Fibroblast of lung (primary cell): ENCODE measurements at regions not wholly inside any gene's neighbourhood (a gene's known extent, or its start where the extent isn't known, plus 50 kb on each side); places are given as distances from the start of the nearest gene placed in this dataset.

Experiments used
- DNase-seq, 2 donors: peaks; one replicate each; pipeline versions ENCODE4 v3.0.0 to v3.0.0-alpha.2; 2010; ENCODE audit warnings: low read depth in 2 of 2
- H2AFZ ChIP-seq: 2 replicates; pipeline ENCODE4 v1.5.1; 2012; ENCODE audit warnings: low read length, control low read depth, inconsistent platforms
- H3K27ac ChIP-seq: 2 replicates; pipeline ENCODE4 v1.5.1; 2011; ENCODE audit warnings: low read length, control low read depth; ENCODE audit not compliant: insufficient read depth
- H3K27me3 ChIP-seq: 2 replicates; pipeline ENCODE4 v1.5.1; 2011; ENCODE audit warnings: mild to moderate bottlenecking, low read length; ENCODE audit not compliant: control insufficient read depth, insufficient read depth
- H3K36me3 ChIP-seq: 2 replicates; pipeline ENCODE4 v1.5.1; 2011; ENCODE audit warnings: low read length; ENCODE audit not compliant: control insufficient read depth, insufficient read depth
- H3K4me1 ChIP-seq: 2 replicates; pipeline ENCODE4 v1.5.1; 2011; ENCODE audit warnings: low read length; ENCODE audit not compliant: control insufficient read depth, insufficient read depth; ENCODE audit errors: extremely low read depth
- H3K4me2 ChIP-seq: 2 replicates; pipeline ENCODE4 v1.5.1; 2011; ENCODE audit warnings: low read length, control low read depth; ENCODE audit not compliant: insufficient read depth; ENCODE audit errors: extremely low read depth
- H3K4me3 ChIP-seq, 4 experiments: fragments of 200-600 bp in 1 of 4; sonication (generic) in 1 of 4; replicated peaks in 1 of 4; 2 replicates each; pipeline ENCODE4 v1.5.1; 2011 to 2016; ENCODE audit warnings: low read length in 4 of 4, low read depth in 3 of 4, mild to moderate bottlenecking in 3 of 4, control low read depth in 2 of 4, inconsistent platforms in 1 of 4, mixed read lengths in 1 of 4; ENCODE audit not compliant: insufficient read depth in 1 of 4; ENCODE audit errors: control extremely low read depth in 1 of 4
- H3K79me2 ChIP-seq: 2 replicates; pipeline ENCODE4 v1.5.1; 2012; ENCODE audit warnings: mild to moderate bottlenecking, low read length, inconsistent platforms; ENCODE audit not compliant: control insufficient read depth, insufficient read depth
- H3K9ac ChIP-seq: 2 replicates; pipeline ENCODE4 v1.5.1; 2011; ENCODE audit warnings: mild to moderate bottlenecking, low read length, control low read depth; ENCODE audit not compliant: insufficient read depth
- H3K9me3 ChIP-seq: 2 replicates; pipeline ENCODE4 v1.5.1; 2012; ENCODE audit warnings: low read depth, low read length; ENCODE audit not compliant: control insufficient read depth, insufficient read depth
- H4K20me1 ChIP-seq: 2 replicates; pipeline ENCODE4 v1.5.1; 2011; ENCODE audit warnings: low read length; ENCODE audit not compliant: control insufficient read depth, insufficient read depth; ENCODE audit errors: extremely low read depth
- CTCF ChIP-seq, 2 donors: IDR thresholded peaks in 1 of 2; conservative IDR thresholded peaks in 1 of 2; 1 replicate in 1 of 2; 2 replicates in 1 of 2; pipeline ENCODE4 v1.5.1; 2011 to 2012; ENCODE audit warnings: low read length in 2 of 2, control low read depth in 1 of 2, inconsistent platforms in 1 of 2, low read depth in 1 of 2, mild to moderate bottlenecking in 1 of 2
- EZH2 ChIP-seq: IDR thresholded peaks from 2 replicates; pipeline ENCODE4 v1.5.1; 2012; ENCODE audit warnings: low read length, control low read depth, mild to moderate bottlenecking; ENCODE audit errors: missing control alignments

DNA sequence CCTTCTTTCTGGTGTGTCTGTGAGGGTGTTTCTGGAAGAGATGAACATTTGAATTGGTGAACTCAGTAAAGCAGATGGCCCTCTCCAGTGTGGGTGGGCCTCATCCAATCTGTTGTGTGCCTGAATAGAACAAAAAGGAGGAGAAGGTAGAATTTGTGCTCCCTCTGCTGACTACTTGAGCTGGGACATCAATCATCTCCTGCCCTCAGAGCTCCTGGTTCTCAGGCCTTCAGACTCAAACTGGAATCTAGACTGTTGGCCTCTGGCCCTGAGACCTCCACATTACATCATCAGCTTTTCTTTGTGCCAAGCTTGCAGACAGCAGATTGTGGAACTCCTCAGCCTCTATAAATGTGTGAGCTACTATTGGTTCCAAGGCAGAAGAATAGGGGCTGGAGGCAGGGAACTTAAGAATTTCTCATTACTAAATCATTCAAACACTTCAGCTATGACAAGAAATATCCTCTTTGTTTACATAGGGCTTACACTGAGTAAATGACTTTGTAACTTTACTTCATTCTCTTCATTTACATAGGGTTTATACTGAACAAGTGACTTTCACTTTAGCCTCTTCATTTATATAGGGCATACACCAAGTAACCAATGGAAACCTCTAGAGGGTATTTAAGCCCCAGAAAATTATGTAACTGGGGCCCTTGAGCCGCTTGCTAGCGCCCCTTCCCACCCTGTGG lies 86.9 kb upstream of the NWD2 start:
- no peak for DNase-seq
- H3K4me1 ChIP-seq = no peaks in the 10 kb centered on the region
- H3K4me2 ChIP-seq = no peak overlapping the region
- no peaks in the 10 kb centered on the region for H4K20me1 ChIP-seq
- no peak overlapping the region for H3K27ac ChIP-seq
- no peaks in the 10 kb centered on the region for H3K36me3 ChIP-seq
- no peaks in the 10 kb centered on the region for H3K9me3 ChIP-seq
- H3K9ac ChIP-seq = no peak overlapping the region
- no peaks in the 10 kb centered on the region for H3K27me3 ChIP-seq
- H2AFZ ChIP-seq = no peak overlapping the region
- TF ChIP-seq CTCF (conservative IDR thresholded peaks at IDR 0.05 in 1 of 2, IDR thresholded peaks at IDR 0.05 in 1 of 2; ENCODE audit: low read depth in 1 of 2, low read length in 2 of 2) (no peak), EZH2 (no peak)
- H3K4me3 ChIP-seq = no peak overlapping the region
- no peaks in the 10 kb centered on the region for H3K79me2 ChIP-seq

DNA sequence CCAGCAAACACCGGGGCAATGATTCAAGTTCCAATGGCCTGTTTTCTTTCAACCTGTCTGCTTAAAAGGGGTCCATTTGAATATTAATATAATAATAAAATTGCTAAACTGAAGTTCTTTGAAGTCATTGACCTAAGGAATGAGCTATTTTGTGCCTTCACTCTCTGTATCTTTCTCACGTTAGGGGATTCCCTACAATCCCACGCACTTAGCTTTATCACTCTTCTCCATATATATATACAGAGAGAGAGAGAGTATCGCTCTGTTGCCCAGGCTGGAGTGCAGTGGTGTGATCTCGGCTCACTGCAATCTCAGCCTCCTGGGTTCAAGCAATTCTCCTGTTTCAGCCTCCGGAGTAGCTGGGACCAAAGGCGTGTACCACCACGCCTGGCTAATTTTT lies 83.9 kb upstream of the NWD2 start:
- Histone ChIP-seq H3K4me2 (no peak overlapping the region), H3K4me1 (no peaks in the 10 kb centered on the region), H2AFZ (no peak overlapping the region), H3K4me3 (no peak overlapping the region), H3K27ac (no peak overlapping the region), H3K27me3 (no peaks in the 10 kb centered on the region), H3K9me3 (no peaks in the 10 kb centered on the region), H3K9ac (no peak overlapping the region), H4K20me1 (no peaks in the 10 kb centered on the region), H3K79me2 (no peaks in the 10 kb centered on the region), H3K36me3 (no peaks in the 10 kb centered on the region)
- TF ChIP-seq EZH2 = no peak
- TF ChIP-seq CTCF (conservative IDR thresholded peaks at IDR 0.05 in 1 of 2, IDR thresholded peaks at IDR 0.05 in 1 of 2; ENCODE audit: low read depth in 1 of 2, low read length in 2 of 2) = no peak
- DNase-seq = no peak

GRCh38 chr4:37165844-37166243 lies 78.7 kb upstream of the NWD2 start:
- no peak overlapping the region for H3K4me2 ChIP-seq
- DNase-seq = no peak
- no peak overlapping the region for H3K4me3 ChIP-seq
- no peaks in the 10 kb centered on the region for H3K9me3 ChIP-seq
- H2AFZ ChIP-seq = no peak overlapping the region
- no peaks in the 10 kb centered on the region for H4K20me1 ChIP-seq
- H3K9ac ChIP-seq = no peak overlapping the region
- no peak overlapping the region for H3K27ac ChIP-seq
- H3K36me3 ChIP-seq = no peaks in the 10 kb centered on the region
- H3K4me1 ChIP-seq = no peaks in the 10 kb centered on the region
- TF ChIP-seq EZH2 (no peak), CTCF (conservative IDR thresholded peaks at IDR 0.05 in 1 of 2, IDR thresholded peaks at IDR 0.05 in 1 of 2; ENCODE audit: low read depth in 1 of 2, low read length in 2 of 2) (no peak)
- H3K79me2 ChIP-seq = no peaks in the 10 kb centered on the region
- no peaks in the 10 kb centered on the region for H3K27me3 ChIP-seq
